ENCODE measurements at regions not wholly inside any gene's neighbourhood (a gene's known extent, or its start where the extent isn't known, plus 50 kb on each side); places are given as distances from the start of the nearest gene placed in this dataset.

GRCh38 chr18:22514655-22515054, 96.9 kb upstream of the CTAGE1 start:
- no peak overlapping the region for H2AK5ac ChIP-seq (ENCODE audit: low read length)
- no peak overlapping the region for H2BK12ac ChIP-seq (ENCODE audit: low read length)
- H3K36me3 ChIP-seq (ENCODE audit: control insufficient read depth in 1 of 2, insufficient read depth in 2 of 2, low read length in 2 of 2): no peaks in the 10 kb centered on the region
- peaks cover 2% of the 10 kb centered on the region for H3K9me3 ChIP-seq (ENCODE audit: insufficient read depth, low read depth, low read length)
- no peaks in the 10 kb centered on the region for H3K27me3 ChIP-seq (ENCODE audit: insufficient read depth, low read length)
- H3K79me2 ChIP-seq (ENCODE audit: control insufficient read depth, insufficient read depth, low read length, poor library complexity): no peaks in the 10 kb centered on the region
- H4K8ac ChIP-seq (ENCODE audit: low read depth, low read length): no peak overlapping the region
- H3K4me1 ChIP-seq (ENCODE audit: control insufficient read depth in 1 of 2, insufficient read depth in 2 of 2, low read length in 2 of 2): no peaks in the 10 kb centered on the region
- WGBS (ENCODE audit: extremely low coverage, insufficient coverage, insufficient read length): no CpG with 5 or more reads among the region's 4 CpGs
- H2BK120ac ChIP-seq (ENCODE audit: insufficient read depth, low read length, poor library complexity): no peak overlapping the region
- no peak overlapping the region for H3K27ac ChIP-seq (ENCODE audit: low read depth, low read length)
- H3K79me1 ChIP-seq (ENCODE audit: low read length): no peaks in the 10 kb centered on the region
- H3K4me2 ChIP-seq (ENCODE audit: low read length): no peak overlapping the region
- H3K18ac ChIP-seq (ENCODE audit: low read length): no peak overlapping the region
- no peak overlapping the region for H3K14ac ChIP-seq (ENCODE audit: low read length)
- H4K91ac ChIP-seq (ENCODE audit: low read depth, low read length): no peak overlapping the region
- H3K4ac ChIP-seq (ENCODE audit: low read depth, low read length): no peak overlapping the region
- H2AFZ ChIP-seq (ENCODE audit: insufficient read depth, low read length, poor library complexity): no peak overlapping the region
- H3K4me3 ChIP-seq (ENCODE audit: low read depth, low read length): no peak overlapping the region
- H3K9ac ChIP-seq (ENCODE audit: low read length): no peak overlapping the region
- no peak overlapping the region for H2BK5ac ChIP-seq (ENCODE audit: low read depth, low read length, poor library complexity)
- no peak overlapping the region for H4K12ac ChIP-seq (ENCODE audit: low read depth, low read length)
- no peak for DNase-seq
- H3K23ac ChIP-seq (ENCODE audit: low read length): no peak overlapping the region

- no peak overlapping the region for H3K18ac ChIP-seq (ENCODE audit: low read length)
- H2BK120ac ChIP-seq (ENCODE audit: insufficient read depth, low read length, poor library complexity): no peak overlapping the region
- no peak overlapping the region for H2AK5ac ChIP-seq (ENCODE audit: low read length)
- WGBS (ENCODE audit: extremely low coverage, insufficient coverage, insufficient read length): no CpG with 5 or more reads among the region's 9 CpGs
- no peaks in the 10 kb centered on the region for H3K79me2 ChIP-seq (ENCODE audit: control insufficient read depth, insufficient read depth, low read length, poor library complexity)
- H3K9me3 ChIP-seq (ENCODE audit: insufficient read depth, low read depth, low read length): peaks cover 2% of the 10 kb centered on the region
- no peak for DNase-seq
- H4K12ac ChIP-seq (ENCODE audit: low read depth, low read length): no peak overlapping the region
- no peak overlapping the region for H2BK5ac ChIP-seq (ENCODE audit: low read depth, low read length, poor library complexity)
- H3K9ac ChIP-seq (ENCODE audit: low read length): no peak overlapping the region
- no peak overlapping the region for H3K14ac ChIP-seq (ENCODE audit: low read length)
- no peak overlapping the region for H3K4me3 ChIP-seq (ENCODE audit: low read depth, low read length)
- H4K8ac ChIP-seq (ENCODE audit: low read depth, low read length): no peak overlapping the region
- no peaks in the 10 kb centered on the region for H3K27me3 ChIP-seq (ENCODE audit: insufficient read depth, low read length)
- no peak overlapping the region for H3K4me2 ChIP-seq (ENCODE audit: low read length)
- H3K4ac ChIP-seq (ENCODE audit: low read depth, low read length): no peak overlapping the region
- H3K79me1 ChIP-seq (ENCODE audit: low read length): no peaks in the 10 kb centered on the region
- H3K36me3 ChIP-seq (ENCODE audit: control insufficient read depth in 1 of 2, insufficient read depth in 2 of 2, low read length in 2 of 2): no peaks in the 10 kb centered on the region
- no peak overlapping the region for H2BK12ac ChIP-seq (ENCODE audit: low read length)
- H4K91ac ChIP-seq (ENCODE audit: low read depth, low read length): no peak overlapping the region
- H3K27ac ChIP-seq (ENCODE audit: low read depth, low read length): no peak overlapping the region
- no peak overlapping the region for H3K23ac ChIP-seq (ENCODE audit: low read length)
- no peaks in the 10 kb centered on the region for H3K4me1 ChIP-seq (ENCODE audit: control insufficient read depth in 1 of 2, insufficient read depth in 2 of 2, low read length in 2 of 2)
- H2AFZ ChIP-seq (ENCODE audit: insufficient read depth, low read length, poor library complexity): no peak overlapping the region
These were observed 97.5 kb upstream of the CTAGE1 start for GRCh38 chr18:22515250-22515649.

- H3K18ac ChIP-seq (ENCODE audit: low read length): no peak overlapping the region
- H4K8ac ChIP-seq (ENCODE audit: low read depth, low read length): no peak overlapping the region
- no peak overlapping the region for H3K4ac ChIP-seq (ENCODE audit: low read depth, low read length)
- no peaks in the 10 kb centered on the region for H3K79me1 ChIP-seq (ENCODE audit: low read length)
- H3K27me3 ChIP-seq (ENCODE audit: insufficient read depth, low read length): no peaks in the 10 kb centered on the region
- H3K14ac ChIP-seq (ENCODE audit: low read length): no peak overlapping the region
- H3K9ac ChIP-seq (ENCODE audit: low read length): no peak overlapping the region
- H3K36me3 ChIP-seq (ENCODE audit: control insufficient read depth in 1 of 2, insufficient read depth in 2 of 2, low read length in 2 of 2): no peaks in the 10 kb centered on the region
- no peak overlapping the region for H2BK5ac ChIP-seq (ENCODE audit: low read depth, low read length, poor library complexity)
- no peak overlapping the region for H2AK5ac ChIP-seq (ENCODE audit: low read length)
- H3K27ac ChIP-seq (ENCODE audit: low read depth, low read length): no peak overlapping the region
- no CpG with 5 or more reads among the region's 2 CpGs for WGBS (ENCODE audit: extremely low coverage, insufficient coverage, insufficient read length)
- no peaks in the 10 kb centered on the region for H3K79me2 ChIP-seq (ENCODE audit: control insufficient read depth, insufficient read depth, low read length, poor library complexity)
- H3K4me1 ChIP-seq (ENCODE audit: control insufficient read depth in 1 of 2, insufficient read depth in 2 of 2, low read length in 2 of 2): no peaks in the 10 kb centered on the region
- no peak overlapping the region for H4K12ac ChIP-seq (ENCODE audit: low read depth, low read length)
- no peak overlapping the region for H2BK120ac ChIP-seq (ENCODE audit: insufficient read depth, low read length, poor library complexity)
- no peak overlapping the region for H4K91ac ChIP-seq (ENCODE audit: low read depth, low read length)
- peak; percentile 9 to 49 for DNase-seq
- H3K9me3 ChIP-seq (ENCODE audit: insufficient read depth, low read depth, low read length): peaks cover 2% of the 10 kb centered on the region
- no peak overlapping the region for H3K4me2 ChIP-seq (ENCODE audit: low read length)
- H2AFZ ChIP-seq (ENCODE audit: insufficient read depth, low read length, poor library complexity): no peak overlapping the region
- no peak overlapping the region for H3K4me3 ChIP-seq (ENCODE audit: low read depth, low read length)
- no peak overlapping the region for H3K23ac ChIP-seq (ENCODE audit: low read length)
- H2BK12ac ChIP-seq (ENCODE audit: low read length): no peak overlapping the region
These were observed 99.6 kb upstream of the CTAGE1 start for GRCh38 chr18:22517356-22517755.

- Histone ChIP-seq H2BK12ac (ENCODE audit: low read length) (no peak overlapping the region), H3K4me1 (ENCODE audit: control insufficient read depth in 1 of 2, insufficient read depth in 2 of 2, low read length in 2 of 2) (no peaks in the 10 kb centered on the region), H4K12ac (ENCODE audit: low read depth, low read length) (no peak overlapping the region), H3K18ac (ENCODE audit: low read length) (no peak overlapping the region), H3K27me3 (ENCODE audit: insufficient read depth, low read length) (no peaks in the 10 kb centered on the region), H3K27ac (ENCODE audit: low read depth, low read length) (no peak overlapping the region), H3K23ac (ENCODE audit: low read length) (no peak overlapping the region), H3K9ac (ENCODE audit: low read length) (no peak overlapping the region), H3K4ac (ENCODE audit: low read depth, low read length) (no peak overlapping the region), H2BK5ac (ENCODE audit: low read depth, low read length, poor library complexity) (no peak overlapping the region), H3K79me2 (ENCODE audit: control insufficient read depth, insufficient read depth, low read length, poor library complexity) (no peaks in the 10 kb centered on the region), H2AK5ac (ENCODE audit: low read length) (no peak overlapping the region), H3K4me3 (ENCODE audit: low read depth, low read length) (no peak overlapping the region), H4K91ac (ENCODE audit: low read depth, low read length) (no peak overlapping the region), H2AFZ (ENCODE audit: insufficient read depth, low read length, poor library complexity) (no peak overlapping the region), H3K4me2 (ENCODE audit: low read length) (no peak overlapping the region), H3K9me3 (ENCODE audit: insufficient read depth, low read depth, low read length) (no peaks in the 10 kb centered on the region), H3K79me1 (ENCODE audit: low read length) (no peaks in the 10 kb centered on the region), H4K8ac (ENCODE audit: low read depth, low read length) (no peak overlapping the region), H3K36me3 (ENCODE audit: control insufficient read depth in 1 of 2, insufficient read depth in 2 of 2, low read length in 2 of 2) (no peaks in the 10 kb centered on the region), H3K14ac (ENCODE audit: low read length) (no peak overlapping the region), H2BK120ac (ENCODE audit: insufficient read depth, low read length, poor library complexity) (no peak overlapping the region)
- no CpG with 5 or more reads among the region's 6 CpGs for WGBS (ENCODE audit: extremely low coverage, insufficient coverage, insufficient read length)
- no peak for DNase-seq
These were observed 103.5 kb upstream of the CTAGE1 start for GRCh38 chr18:22521026-22521707.

Measured in trophoblast cell (in vitro differentiated cells and primary cell).